Liver (tissue), 3 donors: ENCODE measurements at regions not wholly inside any gene's neighbourhood (a gene's known extent, or its start where the extent isn't known, plus 50 kb on each side); places are given as distances from the start of the nearest gene placed in this dataset.

Experiments
- CTCF ChIP-seq: fragments of 150-350 bp; IDR thresholded peaks from 2 replicates; pipeline ENCODE4 v1.5.1; 2017; ENCODE audit warnings: improper control_type of control experiment, low read depth, low read length; ENCODE audit not compliant: missing input control
- EGR1 ChIP-seq, 2 donors: IDR thresholded peaks; 2 replicates each; pipeline ENCODE4 v1.6.1; 2016 to 2018; ENCODE audit warnings: antibody characterized with exemption in 2 of 2, low read depth in 2 of 2
- FOXA1 ChIP-seq: IDR thresholded peaks from 2 replicates; pipeline ENCODE4 v1.6.1; 2016; ENCODE audit warnings: antibody characterized with exemption
- GABPA ChIP-seq, 2 donors: IDR thresholded peaks in 1 of 2; conservative IDR thresholded peaks in 1 of 2; 2 replicates each; pipeline ENCODE4 v1.6.1; 2016; ENCODE audit warnings: antibody characterized with exemption in 2 of 2, mild to moderate bottlenecking in 1 of 2, moderate library complexity in 1 of 2
- JUND ChIP-seq, 2 donors: IDR thresholded peaks; 2 replicates each; pipeline ENCODE4 v1.6.1; 2016; ENCODE audit warnings: antibody characterized with exemption in 2 of 2
- NR2F2 ChIP-seq: IDR thresholded peaks from 2 replicates; pipeline ENCODE4 v1.6.1; 2016; ENCODE audit warnings: antibody characterized with exemption
- RAD21 ChIP-seq, 2 donors: IDR thresholded peaks; 2 replicates each; pipeline ENCODE4 v1.6.1; 2016; ENCODE audit warnings: antibody characterized with exemption in 2 of 2, mild to moderate bottlenecking in 2 of 2
- REST ChIP-seq: IDR thresholded peaks from 2 replicates; pipeline ENCODE4 v1.6.1; 2016; ENCODE audit warnings: antibody characterized with exemption, mild to moderate bottlenecking
- RXRA ChIP-seq, 2 donors: IDR thresholded peaks; 2 replicates each; pipeline ENCODE4 v1.6.1; 2017 to 2018; ENCODE audit warnings: antibody characterized with exemption in 2 of 2, mild to moderate bottlenecking in 1 of 2
- TAF1 ChIP-seq: conservative IDR thresholded peaks from 2 replicates; pipeline ENCODE4 v1.6.1; 2016; ENCODE audit warnings: antibody characterized with exemption, mild to moderate bottlenecking
- YY1 ChIP-seq: IDR thresholded peaks from 2 replicates; pipeline ENCODE4 v1.6.1; 2016; ENCODE audit warnings: antibody characterized with exemption, mild to moderate bottlenecking
- TF ChIP-seq, protein P1 (sequence below): IDR thresholded peaks from 2 replicates; pipeline ENCODE4 v1.6.1; 2016; ENCODE audit warnings: antibody characterized with exemption
- donor health status: healthy.
- donor health status: healthy.

GRCh38 chr15:35888815-35889214 lies 342.9 kb upstream of the DPH6 start:
- no peak for TF ChIP-seq CTCF
- no peak for TF ChIP-seq EGR1 (IDR thresholded peaks at IDR 0.05; ENCODE audit: low read depth in 2 of 2)
- no peak for TF ChIP-seq TAF1
- TF ChIP-seq GABPA (IDR thresholded peaks at IDR 0.05 in 1 of 2, conservative IDR thresholded peaks at IDR 0.05 in 1 of 2), result no peak
- TF ChIP-seq RAD21 (IDR thresholded peaks at IDR 0.05), result no peak
- TF ChIP-seq, protein P1, sequence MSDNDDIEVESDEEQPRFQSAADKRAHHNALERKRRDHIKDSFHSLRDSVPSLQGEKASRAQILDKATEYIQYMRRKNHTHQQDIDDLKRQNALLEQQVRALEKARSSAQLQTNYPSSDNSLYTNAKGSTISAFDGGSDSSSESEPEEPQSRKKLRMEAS, result no peak
- no peak for TF ChIP-seq REST
- no peak for TF ChIP-seq FOXA1
- no peak for TF ChIP-seq RXRA (IDR thresholded peaks at IDR 0.05)
- TF ChIP-seq JUND (IDR thresholded peaks at IDR 0.05), result no peak
- no peak for TF ChIP-seq YY1
- TF ChIP-seq NR2F2, result no peak
